Muscle of back (tissue), 3 donors: ENCODE measurements at regions not wholly inside any gene's neighbourhood (a gene's known extent, or its start where the extent isn't known, plus 50 kb on each side); places are given as distances from the start of the nearest gene placed in this dataset.
A peak's percentile ranks its signal among the peaks of the same experiment; 100 is the strongest.
"Not testable (repeated sequence)": the region's sequence is repeated elsewhere in the genome, so short reads cannot be mapped to it uniquely, and the experiment has no call there.

Experiments
- DNase-seq, 3 donors: peaks; one replicate each; pipeline versions ENCODE4 v3.0.0 to v3.0.0-alpha.2; 2013

GRCh38 chr7:85328456-85328998, 141.7 kb upstream of the SEMA3D start:
- no peak for DNase-seq

GRCh38 chr7:85324145-85324799, 137.4 kb upstream of the SEMA3D start:
- DNase-seq: no peak

GRCh38 chr7:85322252-85322651, 135.4 kb upstream of the SEMA3D start:
- no peak for DNase-seq

GRCh38 chr7:85320699-85321476, 134.0 kb upstream of the SEMA3D start:
- DNase-seq: no peak

GRCh38 chr7:85316489-85316888, 129.6 kb upstream of the SEMA3D start:
- DNase-seq: no peak

- no peak for DNase-seq
Observed at GRCh38 chr7:85310301-85310700, 123.4 kb upstream of the SEMA3D start.

- DNase-seq: no peak
Observed at GRCh38 chr7:85306115-85306514, 119.3 kb upstream of the SEMA3D start.

- DNase-seq: no peak
Observed at GRCh38 chr7:85294176-85294575, 107.3 kb upstream of the SEMA3D start.

GRCh38 chr7:85292908-85293576, 106.2 kb upstream of the SEMA3D start:
- DNase-seq: no peak

- no peak for DNase-seq
Observed at GRCh38 chr7:85290269-85290668, 103.4 kb upstream of the SEMA3D start.

- DNase-seq: no peak
Observed at GRCh38 chr7:85289279-85289678, 102.4 kb upstream of the SEMA3D start.

GRCh38 chr7:85287106-85287825, 100.4 kb upstream of the SEMA3D start:
- DNase-seq: peak; percentile 29 to 76 (median 54)

- peak; percentile 65 to 83 (median 77) for DNase-seq
Observed at GRCh38 chr7:85286446-85286845, 99.6 kb upstream of the SEMA3D start.

- DNase-seq: no peak
Observed at GRCh38 chr7:85285527-85285926, 98.7 kb upstream of the SEMA3D start.

- DNase-seq: no peak
Observed at GRCh38 chr7:85275204-85275603, 88.3 kb upstream of the SEMA3D start.

GRCh38 chr7:85274454-85274853, 87.6 kb upstream of the SEMA3D start:
- no peak for DNase-seq

- DNase-seq: no peak
Observed at GRCh38 chr7:85262891-85263290, 76.0 kb upstream of the SEMA3D start.

- DNase-seq: peak in 1 of 3 donors; percentile 10
Observed at GRCh38 chr7:85261336-85261735, 74.5 kb upstream of the SEMA3D start.

GRCh38 chr7:85249787-85250186, 62.9 kb upstream of the SEMA3D start:
- not testable (repeated sequence) for DNase-seq

GRCh38 chr7:85239109-85239508, 52.3 kb upstream of the SEMA3D start:
- no peak for DNase-seq

GRCh38 chr7:85237721-85238120, 50.9 kb upstream of the SEMA3D start:
- DNase-seq: peak in 1 of 3 donors; percentile 24
